ENCODE measurements at regions not wholly inside any gene's neighbourhood (a gene's known extent, or its start where the extent isn't known, plus 50 kb on each side); places are given as distances from the start of the nearest gene placed in this dataset.

GRCh38 chr5:169417676-169418075, 116.7 kb upstream of the SLIT3 start:
- no peak for DNase-seq

GRCh38 chr5:169416583-169417196, 115.8 kb upstream of the SLIT3 start:
- Histone ChIP-seq H3K36me3 (ENCODE audit: insufficient read depth, low read length) (no peaks in the 10 kb centered on the region), H3K4me3 (ENCODE audit: low read length) (no peak overlapping the region), H3K27me3 (ENCODE audit: insufficient read depth, low read length, poor library complexity, severe bottlenecking) (no peaks in the 10 kb centered on the region), H3K4me1 (ENCODE audit: insufficient read depth, low read length) (no peaks in the 10 kb centered on the region), H3K27ac (ENCODE audit: low read depth, low read length) (no peak overlapping the region), H3K9me3 (ENCODE audit: low read length) (no peaks in the 10 kb centered on the region)
- Mint-ChIP-seq H3K4me3 (no peak overlapping the region), H3K27me3 (peaks cover 4 to 10% of the 10 kb centered on the region in 2 donors), H3K9me3 (peaks cover 0 to 2% (median 0%) of the 10 kb centered on the region in 5 donors), H3K4me1 (no peaks in the 10 kb centered on the region), H3K27ac (no peak overlapping the region), H3K36me3 (no peaks in the 10 kb centered on the region)
- DNase-seq: no peak
- ChIA-PET POLR2A (no interaction called here), CTCF (no interaction called here)

More at GRCh38 chr5:169417676-169418075, 116.7 kb upstream of the SLIT3 start:
- Mint-ChIP-seq H3K27ac (no peak overlapping the region), H3K4me1 (no peaks in the 10 kb centered on the region), H3K27me3 (peaks cover 4 to 13% of the 10 kb centered on the region in 2 donors), H3K9me3 (peaks cover 0 to 2% (median 0%) of the 10 kb centered on the region in 5 donors), H3K4me3 (no peak overlapping the region), H3K36me3 (no peaks in the 10 kb centered on the region)
- H3K27me3 ChIP-seq (ENCODE audit: insufficient read depth, low read length, poor library complexity, severe bottlenecking): peaks cover 4% of the 10 kb centered on the region
- ChIA-PET CTCF (no interaction called here), POLR2A (no interaction called here)
- H3K27ac ChIP-seq (ENCODE audit: low read depth, low read length): no peak overlapping the region
- no peaks in the 10 kb centered on the region for H3K36me3 ChIP-seq (ENCODE audit: insufficient read depth, low read length)
- H3K4me1 ChIP-seq (ENCODE audit: insufficient read depth, low read length): no peaks in the 10 kb centered on the region
- no peak overlapping the region for H3K4me3 ChIP-seq (ENCODE audit: low read length)
- no peaks in the 10 kb centered on the region for H3K9me3 ChIP-seq (ENCODE audit: low read length)

GRCh38 chr5:169415948-169416347, 115.0 kb upstream of the SLIT3 start:
- Mint-ChIP-seq H3K27me3 (peaks cover 4 to 9% of the 10 kb centered on the region in 2 donors), H3K9me3 (peaks cover 0 to 2% (median 0%) of the 10 kb centered on the region in 5 donors), H3K36me3 (no peaks in the 10 kb centered on the region), H3K27ac (no peak overlapping the region), H3K4me3 (no peak overlapping the region), H3K4me1 (no peaks in the 10 kb centered on the region)
- no peak for DNase-seq
- Histone ChIP-seq H3K4me1 (ENCODE audit: insufficient read depth, low read length) (no peaks in the 10 kb centered on the region), H3K27me3 (ENCODE audit: insufficient read depth, low read length, poor library complexity, severe bottlenecking) (no peaks in the 10 kb centered on the region), H3K27ac (ENCODE audit: low read depth, low read length) (no peak overlapping the region), H3K9me3 (ENCODE audit: low read length) (no peaks in the 10 kb centered on the region), H3K4me3 (ENCODE audit: low read length) (no peak overlapping the region), H3K36me3 (ENCODE audit: insufficient read depth, low read length) (no peaks in the 10 kb centered on the region)
- CTCF ChIA-PET: no interaction called here
- POLR2A ChIA-PET: no interaction called here

GRCh38 chr5:169415371-169415770, 114.4 kb upstream of the SLIT3 start:
- H3K9me3 Mint-ChIP-seq: peaks cover 0 to 2% (median 0%) of the 10 kb centered on the region in 5 donors
- Histone ChIP-seq H3K36me3 (ENCODE audit: insufficient read depth, low read length) (no peaks in the 10 kb centered on the region), H3K27ac (ENCODE audit: low read depth, low read length) (no peak overlapping the region), H3K27me3 (ENCODE audit: insufficient read depth, low read length, poor library complexity, severe bottlenecking) (no peaks in the 10 kb centered on the region), H3K4me1 (ENCODE audit: insufficient read depth, low read length) (no peaks in the 10 kb centered on the region), H3K4me3 (ENCODE audit: low read length) (no peak overlapping the region), H3K9me3 (ENCODE audit: low read length) (no peaks in the 10 kb centered on the region)
- DNase-seq: no peak
- peaks cover 2 to 7% of the 10 kb centered on the region in 2 donors for H3K27me3 Mint-ChIP-seq
- POLR2A ChIA-PET: no interaction called here
- no peak overlapping the region for H3K27ac Mint-ChIP-seq
- H3K36me3 Mint-ChIP-seq: no peaks in the 10 kb centered on the region
- no peak overlapping the region for H3K4me3 Mint-ChIP-seq
- CTCF ChIA-PET: no interaction called here
- H3K4me1 Mint-ChIP-seq: no peaks in the 10 kb centered on the region

GRCh38 chr5:169413416-169413815, 112.5 kb upstream of the SLIT3 start:
- no peaks in the 10 kb centered on the region for H3K36me3 Mint-ChIP-seq
- POLR2A ChIA-PET: no interaction called here

GRCh38 chr5:169412831-169413230, 111.9 kb upstream of the SLIT3 start:
- Mint-ChIP-seq H3K27me3 (peaks cover 3 to 10% of the 10 kb centered on the region in 2 donors), H3K4me3 (no peak overlapping the region), H3K36me3 (no peaks in the 10 kb centered on the region), H3K4me1 (no peaks in the 10 kb centered on the region), H3K9me3 (no peaks in the 10 kb centered on the region), H3K27ac (no peak overlapping the region)
- no peaks in the 10 kb centered on the region for H3K36me3 ChIP-seq (ENCODE audit: insufficient read depth, low read length)
- H3K4me3 ChIP-seq (ENCODE audit: low read length): no peak overlapping the region
- no peaks in the 10 kb centered on the region for H3K27me3 ChIP-seq (ENCODE audit: insufficient read depth, low read length, poor library complexity, severe bottlenecking)
- no peak for DNase-seq
- no peak overlapping the region for H3K27ac ChIP-seq (ENCODE audit: low read depth, low read length)
- ChIA-PET CTCF (no interaction called here), POLR2A (no interaction called here)
- H3K4me1 ChIP-seq (ENCODE audit: insufficient read depth, low read length): no peaks in the 10 kb centered on the region
- no peaks in the 10 kb centered on the region for H3K9me3 ChIP-seq (ENCODE audit: low read length)

More at GRCh38 chr5:169413416-169413815, 112.5 kb upstream of the SLIT3 start:
- peaks cover 3 to 10% of the 10 kb centered on the region in 2 donors for H3K27me3 Mint-ChIP-seq
- no peak overlapping the region for H3K4me3 ChIP-seq (ENCODE audit: low read length)
- no peaks in the 10 kb centered on the region for H3K27me3 ChIP-seq (ENCODE audit: insufficient read depth, low read length, poor library complexity, severe bottlenecking)
- H3K27ac ChIP-seq (ENCODE audit: low read depth, low read length): no peak overlapping the region
- H3K4me1 ChIP-seq (ENCODE audit: insufficient read depth, low read length): no peaks in the 10 kb centered on the region
- H3K4me1 Mint-ChIP-seq: no peaks in the 10 kb centered on the region
- H3K27ac Mint-ChIP-seq: no peak overlapping the region
- H3K36me3 ChIP-seq (ENCODE audit: insufficient read depth, low read length): no peaks in the 10 kb centered on the region
- DNase-seq: no peak
- no peaks in the 10 kb centered on the region for H3K9me3 ChIP-seq (ENCODE audit: low read length)
- H3K4me3 Mint-ChIP-seq: no peak overlapping the region
- CTCF ChIA-PET: no interaction called here
- no peaks in the 10 kb centered on the region for H3K9me3 Mint-ChIP-seq

- peaks cover 5 to 10% of the 10 kb centered on the region in 2 donors for H3K27me3 Mint-ChIP-seq
- Histone ChIP-seq H3K9me3 (ENCODE audit: low read length) (no peaks in the 10 kb centered on the region), H3K27ac (ENCODE audit: low read depth, low read length) (no peak overlapping the region), H3K4me1 (ENCODE audit: insufficient read depth, low read length) (no peaks in the 10 kb centered on the region), H3K36me3 (ENCODE audit: insufficient read depth, low read length) (no peaks in the 10 kb centered on the region), H3K4me3 (ENCODE audit: low read length) (no peak overlapping the region), H3K27me3 (ENCODE audit: insufficient read depth, low read length, poor library complexity, severe bottlenecking) (no peaks in the 10 kb centered on the region)
- no peak overlapping the region for H3K27ac Mint-ChIP-seq
- DNase-seq: no peak
- CTCF ChIA-PET: no interaction called here
- no peaks in the 10 kb centered on the region for H3K4me1 Mint-ChIP-seq
- H3K4me3 Mint-ChIP-seq: no peak overlapping the region
- no peaks in the 10 kb centered on the region for H3K9me3 Mint-ChIP-seq
- POLR2A ChIA-PET: no interaction called here
- no peaks in the 10 kb centered on the region for H3K36me3 Mint-ChIP-seq
These were observed 111.0 kb upstream of the SLIT3 start for GRCh38 chr5:169411786-169412430.

GRCh38 chr5:169410996-169411783, 110.3 kb upstream of the SLIT3 start:
- no peaks in the 10 kb centered on the region for H3K4me1 ChIP-seq (ENCODE audit: insufficient read depth, low read length)
- no peak for DNase-seq
- H3K4me1 Mint-ChIP-seq: no peaks in the 10 kb centered on the region
- no peak overlapping the region for H3K4me3 ChIP-seq (ENCODE audit: low read length)
- H3K9me3 Mint-ChIP-seq: no peaks in the 10 kb centered on the region
- no peaks in the 10 kb centered on the region for H3K27me3 ChIP-seq (ENCODE audit: insufficient read depth, low read length, poor library complexity, severe bottlenecking)
- no peak overlapping the region for H3K27ac Mint-ChIP-seq
- peaks cover 5 to 10% of the 10 kb centered on the region in 2 donors for H3K27me3 Mint-ChIP-seq
- CTCF ChIA-PET: no interaction called here
- H3K36me3 ChIP-seq (ENCODE audit: insufficient read depth, low read length): no peaks in the 10 kb centered on the region
- H3K27ac ChIP-seq (ENCODE audit: low read depth, low read length): no peak overlapping the region
- no peaks in the 10 kb centered on the region for H3K36me3 Mint-ChIP-seq
- H3K9me3 ChIP-seq (ENCODE audit: low read length): no peaks in the 10 kb centered on the region
- H3K4me3 Mint-ChIP-seq: no peak overlapping the region
- POLR2A ChIA-PET: no interaction called here

Measured in CD8-positive, alpha-beta memory T cell (primary cell).